ENCODE measurements at regions not wholly inside any gene's neighbourhood (a gene's known extent, or its start where the extent isn't known, plus 50 kb on each side); places are given as distances from the start of the nearest gene placed in this dataset.

GRCh38 chr4:97498875-97499274 is 644.4 kb downstream of the STPG2 start:
- TF ChIP-seq CTCF (IDR thresholded peaks at IDR 0.05; ENCODE audit: low read depth, low read length, missing control alignments), result no peak
- no peak overlapping the region for H3K4me3 ChIP-seq (ENCODE audit: low read depth, low read length)
- no peak for DNase-seq (ENCODE audit: low read depth)

DNA sequence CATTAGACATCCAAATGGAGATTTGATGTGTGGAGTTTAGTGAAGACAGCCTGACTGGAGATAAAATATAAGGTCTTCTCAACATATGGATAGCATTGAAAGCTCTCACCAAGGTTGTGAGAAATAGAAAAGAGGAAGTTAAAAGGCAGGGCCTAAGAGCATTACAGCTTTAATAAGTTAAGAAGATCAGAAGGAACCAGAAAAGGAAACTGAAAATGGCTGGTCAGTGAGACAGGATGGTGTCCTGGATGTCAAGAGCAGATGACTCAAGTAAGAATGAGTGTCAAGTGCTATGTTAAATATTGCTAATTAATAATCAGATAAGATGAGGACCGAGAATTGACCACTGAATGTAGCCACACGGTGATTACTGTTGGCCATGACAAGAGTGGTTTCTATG is 642.9 kb downstream of the STPG2 start:
- H3K4me3 ChIP-seq (ENCODE audit: low read depth, low read length), result no peak overlapping the region
- TF ChIP-seq CTCF (IDR thresholded peaks at IDR 0.05; ENCODE audit: low read depth, low read length, missing control alignments), result no peak
- DNase-seq (ENCODE audit: low read depth), result no peak

DNA sequence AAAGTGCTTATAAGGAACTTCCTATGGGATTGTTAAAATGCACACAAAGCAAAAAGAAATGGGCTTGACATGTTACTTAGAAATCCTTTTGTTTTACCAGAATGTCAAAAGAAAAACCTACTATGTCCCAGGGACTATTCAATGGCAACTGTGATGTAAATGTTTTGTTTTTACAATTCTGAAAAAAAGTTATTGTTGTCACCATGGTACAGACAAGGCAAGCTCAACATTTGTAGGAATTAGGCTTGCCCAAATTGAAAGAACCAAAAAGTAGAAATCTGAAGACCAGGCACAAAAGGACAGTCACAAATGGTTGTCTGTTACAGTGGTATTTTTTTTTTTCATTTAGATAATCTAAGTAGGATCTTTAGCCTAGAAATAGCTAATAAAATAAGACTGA is 638.6 kb downstream of the STPG2 start:
- DNase-seq (ENCODE audit: low read depth), result no peak
- H3K4me3 ChIP-seq (ENCODE audit: low read depth, low read length), result no peak overlapping the region
- TF ChIP-seq CTCF (IDR thresholded peaks at IDR 0.05; ENCODE audit: low read depth, low read length, missing control alignments), result no peak

DNA sequence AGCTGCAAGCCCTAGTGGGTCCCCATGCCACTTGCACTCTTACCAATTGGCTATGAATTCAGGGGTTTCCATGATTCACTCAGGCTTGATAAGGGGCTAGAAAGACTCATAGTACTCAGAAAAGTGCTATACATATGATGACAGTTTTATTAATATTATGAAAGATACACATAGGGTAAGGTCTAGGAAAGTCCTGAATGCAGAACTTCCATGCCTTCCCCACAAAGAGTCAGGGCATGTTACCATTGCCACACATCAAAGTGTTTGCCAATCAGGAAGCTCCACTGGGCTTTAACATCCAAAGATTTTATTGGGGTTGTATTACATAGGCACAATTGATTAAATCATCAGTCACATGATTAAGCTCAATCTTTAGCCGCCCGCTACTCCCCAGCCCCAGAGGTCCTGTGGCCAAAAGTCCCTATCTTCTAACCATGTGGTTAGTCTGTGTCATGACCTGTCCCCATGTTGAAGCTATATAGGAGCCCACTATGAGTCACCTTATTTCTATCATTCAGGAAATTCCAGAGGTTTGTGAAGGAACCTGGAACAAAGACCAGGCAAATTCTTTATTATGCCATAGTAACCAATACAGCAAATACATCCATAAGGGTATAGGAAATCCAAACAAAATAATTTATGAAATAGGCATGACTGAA is 635.6 kb downstream of the STPG2 start:
- TF ChIP-seq CTCF (IDR thresholded peaks at IDR 0.05; ENCODE audit: low read depth, low read length, missing control alignments), result no peak
- no peak for DNase-seq (ENCODE audit: low read depth)
- H3K4me3 ChIP-seq (ENCODE audit: low read depth, low read length), result no peak overlapping the region

Data from GM12864 (cell line).